Spinal cord (tissue), 9 donors: ENCODE measurements at regions not wholly inside any gene's neighbourhood (a gene's known extent, or its start where the extent isn't known, plus 50 kb on each side); places are given as distances from the start of the nearest gene placed in this dataset.
A peak's percentile ranks its signal among the peaks of the same experiment; 100 is the strongest.

Experiments used
- DNase-seq, 6 donors: peaks; one replicate each; pipeline versions ENCODE4 v3.0.0 to v3.0.0-alpha.2; 2013 to 2015; ENCODE audit warnings: low spot score in 6 of 6, low read depth in 4 of 6
- H3K27ac ChIP-seq: one replicate; pipeline ENCODE4 v1.5.1; 2013; ENCODE audit warnings: low read depth, low read length, control low read depth
- H3K27me3 ChIP-seq: one replicate; pipeline ENCODE4 v1.6.1; 2013; ENCODE audit warnings: low read length; ENCODE audit not compliant: control insufficient read depth, insufficient read depth
- H3K36me3 ChIP-seq: one replicate; pipeline ENCODE4 v1.6.1; 2013; ENCODE audit warnings: low read length; ENCODE audit not compliant: control insufficient read depth, insufficient read depth
- H3K4me1 ChIP-seq: one replicate; pipeline ENCODE4 v1.6.1; 2013; ENCODE audit warnings: low read length; ENCODE audit not compliant: control insufficient read depth, insufficient read depth
- H3K4me3 ChIP-seq: one replicate; pipeline ENCODE4 v1.5.1; 2013; ENCODE audit warnings: low read depth, low read length, control low read depth
- H3K9me3 ChIP-seq: one replicate; pipeline ENCODE4 v1.6.1; 2013; ENCODE audit warnings: low read length; ENCODE audit not compliant: control insufficient read depth, insufficient read depth
- WGBS: methylation state at CpG from one replicate; pipeline ENCODE4 v1.1.5; 2013; ENCODE audit warnings: missing lambda C conversion rate; ENCODE audit not compliant: insufficient coverage; 5-methylcytosine and 5-hydroxymethylcytosine counted together
- donor health status: healthy.

DNA sequence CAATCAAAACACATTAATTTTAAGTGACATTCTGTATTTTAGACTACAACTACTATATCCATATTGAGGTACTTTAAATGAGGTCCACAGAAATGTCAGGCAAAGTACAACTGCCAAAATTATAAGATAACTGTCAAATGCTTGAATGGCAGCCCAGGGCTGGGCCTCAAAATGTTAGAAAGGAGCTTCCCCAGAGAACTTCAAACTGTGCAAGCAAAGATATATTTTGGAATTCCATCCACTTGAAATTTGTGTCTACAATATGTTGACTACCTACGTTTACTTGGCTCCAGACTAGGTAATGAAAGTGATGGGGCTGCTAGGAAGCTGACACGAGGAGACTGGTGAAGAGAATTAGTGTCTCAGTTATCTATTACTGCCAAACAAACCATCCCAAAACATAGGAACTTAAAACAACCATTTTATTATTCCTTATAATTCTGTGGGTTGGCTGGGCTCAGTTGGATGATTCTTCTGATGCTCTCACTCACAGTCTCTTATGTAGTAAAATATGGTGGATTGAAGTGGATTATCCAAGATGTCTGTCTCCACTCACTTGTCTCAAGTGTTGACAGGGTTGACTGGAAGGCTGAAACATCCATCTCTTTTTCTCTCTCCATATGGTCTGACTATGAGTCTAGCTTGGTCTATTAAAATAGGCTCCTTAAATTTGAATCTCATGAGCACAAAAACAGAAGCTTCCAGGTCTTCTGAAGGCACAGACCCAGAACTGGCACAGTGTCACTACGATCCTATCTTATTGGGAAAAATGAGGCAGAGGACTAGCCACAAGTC, 74.2 kb downstream of the FZD1 start:
- no peak overlapping the region for H3K4me3 ChIP-seq
- H3K4me1 ChIP-seq = no peaks in the 10 kb centered on the region
- peak in 1 of 6 donors; percentile 54 for DNase-seq
- H3K27me3 ChIP-seq = no peaks in the 10 kb centered on the region
- no peaks in the 10 kb centered on the region for H3K36me3 ChIP-seq
- WGBS = 88% methylated on average over 1 of the region's 3 CpGs
- no peak overlapping the region for H3K27ac ChIP-seq
- H3K9me3 ChIP-seq = no peaks in the 10 kb centered on the region

GRCh38 chr7:91342346-91342745, 78.1 kb downstream of the FZD1 start:
- Histone ChIP-seq H3K27ac (no peak overlapping the region), H3K4me1 (no peaks in the 10 kb centered on the region), H3K36me3 (no peaks in the 10 kb centered on the region), H3K27me3 (no peaks in the 10 kb centered on the region), H3K4me3 (no peak overlapping the region), H3K9me3 (no peaks in the 10 kb centered on the region)
- DNase-seq = peak in 1 of 6 donors; percentile 78
- WGBS = 60% methylated on average over 9 of the region's 9 CpGs

- no peaks in the 10 kb centered on the region for H3K27me3 ChIP-seq
- peaks cover 5% of the 10 kb centered on the region for H3K4me1 ChIP-seq
- H3K36me3 ChIP-seq = no peaks in the 10 kb centered on the region
- H3K27ac ChIP-seq = no peak overlapping the region
- 73% methylated on average over 2 of the region's 4 CpGs for WGBS
- no peak for DNase-seq
- H3K9me3 ChIP-seq = no peaks in the 10 kb centered on the region
- H3K4me3 ChIP-seq = no peak overlapping the region
Observed at GRCh38 chr7:91343420-91343960, 79.3 kb downstream of the FZD1 start.

GRCh38 chr7:91343996-91344629, 79.9 kb downstream of the FZD1 start:
- Histone ChIP-seq H3K4me1 (peaks cover 5% of the 10 kb centered on the region), H3K9me3 (no peaks in the 10 kb centered on the region), H3K4me3 (no peak overlapping the region), H3K27me3 (no peaks in the 10 kb centered on the region), H3K36me3 (no peaks in the 10 kb centered on the region), H3K27ac (no peak overlapping the region)
- DNase-seq = peak in 1 of 6 donors; percentile 55
- WGBS = 83% methylated on average over 2 of the region's 6 CpGs

- no CpG with 5 or more reads among the region's 5 CpGs for WGBS
- no peak overlapping the region for H3K4me3 ChIP-seq
- no peak overlapping the region for H3K27ac ChIP-seq
- no peaks in the 10 kb centered on the region for H3K9me3 ChIP-seq
- peak in 1 of 6 donors; percentile 31 for DNase-seq
- peaks cover 5% of the 10 kb centered on the region for H3K4me1 ChIP-seq
- no peaks in the 10 kb centered on the region for H3K27me3 ChIP-seq
- H3K36me3 ChIP-seq = no peaks in the 10 kb centered on the region
Observed at GRCh38 chr7:91344911-91345310, 80.7 kb downstream of the FZD1 start.

- no peak for DNase-seq
- H3K27me3 ChIP-seq = no peaks in the 10 kb centered on the region
- WGBS = no CpG with 5 or more reads among the region's 1 CpG
- H3K9me3 ChIP-seq = no peaks in the 10 kb centered on the region
- H3K4me3 ChIP-seq = no peak overlapping the region
- peaks cover 5% of the 10 kb centered on the region for H3K4me1 ChIP-seq
- H3K27ac ChIP-seq = no peak overlapping the region
- no peaks in the 10 kb centered on the region for H3K36me3 ChIP-seq
Observed at GRCh38 chr7:91345449-91345848, 81.2 kb downstream of the FZD1 start.

- H3K27ac ChIP-seq = peak overlapping the region; percentile 6
- DNase-seq = no peak
- H3K9me3 ChIP-seq = no peaks in the 10 kb centered on the region
- H3K27me3 ChIP-seq = no peaks in the 10 kb centered on the region
- H3K36me3 ChIP-seq = no peaks in the 10 kb centered on the region
- H3K4me1 ChIP-seq = peaks cover 5% of the 10 kb centered on the region
- no peak overlapping the region for H3K4me3 ChIP-seq
Observed at GRCh38 chr7:91346426-91346825, 82.2 kb downstream of the FZD1 start.

DNA sequence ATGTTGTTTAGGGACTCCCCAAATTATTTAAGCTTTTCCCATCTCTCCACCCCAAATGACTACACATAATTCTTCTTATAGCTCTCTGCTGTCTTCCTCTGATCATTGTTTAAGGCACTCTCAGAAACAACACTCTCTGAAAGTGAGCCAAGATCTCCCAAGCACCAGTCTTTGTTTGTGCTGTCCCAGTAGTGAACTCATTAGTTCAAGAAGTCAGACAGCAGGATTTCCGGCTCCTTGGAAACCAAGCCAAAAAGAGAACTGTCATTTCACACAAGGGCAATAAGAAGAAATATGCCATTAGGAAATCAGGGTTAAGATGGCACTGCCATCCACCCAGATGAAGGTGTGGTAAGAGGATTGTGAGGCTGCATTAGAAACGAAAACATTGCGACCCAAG, 83.1 kb downstream of the FZD1 start:
- Histone ChIP-seq H3K27me3 (no peaks in the 10 kb centered on the region), H3K27ac (peak overlapping the region; percentile 6), H3K4me3 (no peak overlapping the region), H3K4me1 (peaks cover 5% of the 10 kb centered on the region), H3K9me3 (no peaks in the 10 kb centered on the region), H3K36me3 (no peaks in the 10 kb centered on the region)
- DNase-seq = peak in 3 of 6 donors; percentile 35 to 71 (median 68)
- WGBS = 60% methylated on average over 1 of the region's 3 CpGs

- Histone ChIP-seq H3K4me3 (no peak overlapping the region), H3K27ac (no peak overlapping the region), H3K4me1 (peaks cover 5% of the 10 kb centered on the region), H3K27me3 (no peaks in the 10 kb centered on the region), H3K9me3 (no peaks in the 10 kb centered on the region), H3K36me3 (no peaks in the 10 kb centered on the region)
- DNase-seq = no peak
Observed at GRCh38 chr7:91348711-91349110, 84.5 kb downstream of the FZD1 start.

- Histone ChIP-seq H3K9me3 (no peaks in the 10 kb centered on the region), H3K27ac (no peak overlapping the region), H3K4me3 (no peak overlapping the region), H3K27me3 (no peaks in the 10 kb centered on the region), H3K4me1 (peaks cover 5% of the 10 kb centered on the region), H3K36me3 (no peaks in the 10 kb centered on the region)
- whole genome bisulfite sequencing = 100% methylated on average over 1 of the region's 3 CpGs
- DNase-seq = no peak
Observed at GRCh38 chr7:91351374-91351773, 87.1 kb downstream of the FZD1 start.
